HepG2 (cell line): ENCODE measurements at regions not wholly inside any gene's neighbourhood (a gene's known extent, or its start where the extent isn't known, plus 50 kb on each side); places are given as distances from the start of the nearest gene placed in this dataset.

Experiments used
- ATAC-seq: fragments of 200-7000 bp; cut with Tn5 transposase; 3 replicates; pipeline ENCODE4 v1.9.1; 2020; ENCODE audit warnings: mild to moderate bottlenecking, moderate library complexity
- BruUV-seq: library from RNA; stranded (reverse); fragments of 400-500 nt; replicated peaks from 2 replicates; lab custom pipeline; 2021; lab: Mats Ljungman, UMichigan
- CTCF ChIA-PET: fragments of 300-600 bp; formaldehyde crosslinking; extraction: SDS; loops from one replicate; lab custom pipeline; 2021; ENCODE audit warnings: low total read pairs, inconsistent platforms, low intra/inter-chr PET ratio; lab: Yijun Ruan, JAX
- POLR2A ChIA-PET: fragments of 350-600 bp; sonication (Branson Sonifier 250); formaldehyde crosslinking; loops from one replicate; lab custom pipeline; 2020; ENCODE audit warnings: antibody characterized with exemption, inconsistent platforms; lab: Yijun Ruan, JAX
- DNase-seq: peaks from one replicate; pipeline ENCODE4 v3.0.0-alpha.2; 2015; ENCODE audit warnings: low spot score
- FAIRE-seq: peaks from 3 replicates; lab custom pipeline; 2011; peaks lifted over from hg19 to GRCh38; lab: Jason Lieb, UNC
- H2AFZ ChIP-seq: one replicate; pipeline ENCODE4 v1.6.1; 2011; ENCODE audit warnings: low read length, inconsistent platforms
- H3K27ac ChIP-seq: fragments of 300-600 bp; 3 replicates; pipeline ENCODE4 v1.8.0; 2011; ENCODE audit warnings: mixed run types, mild to moderate bottlenecking, mixed read lengths, low read length, inconsistent platforms; ENCODE audit not compliant: insufficient read depth; ENCODE audit errors: extremely low read length
- H3K27me3 ChIP-seq, 2 experiments: fragments of 200-600 bp in 1 of 2; 2 replicates in 1 of 2; 3 replicates in 1 of 2; pipeline versions ENCODE4 v1.6.0 to v1.8.0; 2011; ENCODE audit warnings: low read length in 2 of 2, mild to moderate bottlenecking in 2 of 2, moderate library complexity in 2 of 2, inconsistent platforms in 1 of 2; ENCODE audit not compliant: insufficient read depth in 2 of 2, control insufficient read depth in 1 of 2
- H3K36me3 ChIP-seq, 2 experiments: fragments of 200-600 bp in 1 of 2; replicated peaks in 1 of 2; 2 replicates in 1 of 2; 3 replicates in 1 of 2; pipeline versions ENCODE4 v1.5.1 to v1.8.0; 2011; ENCODE audit warnings: low read length in 2 of 2, inconsistent platforms in 1 of 2; ENCODE audit not compliant: insufficient read depth in 2 of 2, control insufficient read depth in 1 of 2
- H3K4me1 ChIP-seq: 2 replicates; pipeline ENCODE4 v1.5.1; 2012; ENCODE audit warnings: low read length, inconsistent platforms; ENCODE audit not compliant: insufficient read depth
- H3K4me2 ChIP-seq: 2 replicates; pipeline ENCODE4 v1.6.0; 2011; ENCODE audit warnings: low read depth, low read length, inconsistent platforms
- H3K4me3 ChIP-seq, 3 experiments: fragments of 200-600 bp in 1 of 3; sonication (generic), shearing (Covaris generic) in 1 of 3; replicated peaks in 1 of 3; 2 replicates each; pipeline ENCODE4 v1.5.1; 2011 to 2016; ENCODE audit warnings: low read length in 3 of 3, inconsistent platforms in 2 of 3, low read depth in 2 of 3, mild to moderate bottlenecking in 2 of 3, control low read depth in 1 of 3, mixed read lengths in 1 of 3; ENCODE audit not compliant: insufficient read depth in 1 of 3
- H3K79me2 ChIP-seq: one replicate; pipeline ENCODE4 v1.6.1; 2011; ENCODE audit warnings: low read length, inconsistent platforms; ENCODE audit not compliant: insufficient read depth
- H3K9ac ChIP-seq: 2 replicates; pipeline ENCODE4 v1.6.0; 2011; ENCODE audit warnings: mild to moderate bottlenecking, low read depth, low read length, inconsistent platforms; ENCODE audit not compliant: insufficient read depth
- H3K9me3 ChIP-seq: 2 replicates; pipeline ENCODE4 v1.5.1; 2012; ENCODE audit warnings: mild to moderate bottlenecking, low read length
- H4K20me1 ChIP-seq: 2 replicates; pipeline ENCODE4 v1.6.0; 2011; ENCODE audit warnings: inconsistent platforms, mild to moderate bottlenecking, low read length, moderate library complexity; ENCODE audit not compliant: insufficient read depth
- BRD4 ChIP-seq: sonication (generic); formaldehyde crosslinking; IDR thresholded peaks from 2 replicates; pipeline ENCODE4 v1.4.0; 2020; ENCODE audit warnings: missing genetic modification reagents
- KMT2A ChIP-seq: sonication (generic); formaldehyde crosslinking; IDR thresholded peaks from 2 replicates; pipeline ENCODE4 v1.4.0; 2020; ENCODE audit warnings: missing genetic modification reagents
- TEF ChIP-seq: sonication (generic); formaldehyde crosslinking; IDR thresholded peaks from 2 replicates; pipeline ENCODE4 v1.5.0; 2020; ENCODE audit warnings: missing genetic modification reagents
- THAP8 ChIP-seq: sonication (generic); formaldehyde crosslinking; IDR thresholded peaks from 2 replicates; pipeline ENCODE4 v1.5.1; 2020; ENCODE audit warnings: missing genetic modification reagents, mild to moderate bottlenecking, borderline replicate concordance
- ZNF34 ChIP-seq: sonication (generic); formaldehyde crosslinking; IDR thresholded peaks from 2 replicates; pipeline ENCODE4 v1.4.0; 2020; ENCODE audit warnings: mild to moderate bottlenecking, missing genetic modification reagents, borderline replicate concordance
- ZNF441 ChIP-seq: sonication (generic); formaldehyde crosslinking; IDR thresholded peaks from 2 replicates; pipeline ENCODE4 v1.7.0; 2021; ENCODE audit warnings: missing genetic modification reagents, borderline replicate concordance
- ZNF512B ChIP-seq: sonication (generic); formaldehyde crosslinking; IDR thresholded peaks from 2 replicates; pipeline ENCODE4 v1.5.1; 2020; ENCODE audit warnings: missing genetic modification reagents, mild to moderate bottlenecking, borderline replicate concordance
- ZNF674 ChIP-seq: sonication (generic); formaldehyde crosslinking; IDR thresholded peaks from 2 replicates; pipeline ENCODE4 v1.5.0; 2020; ENCODE audit warnings: low read depth, mild to moderate bottlenecking, missing genetic modification reagents
- ZNF678 ChIP-seq: sonication (generic); formaldehyde crosslinking; IDR thresholded peaks from 2 replicates; pipeline ENCODE4 v1.4.0; 2020; ENCODE audit warnings: mild to moderate bottlenecking, missing genetic modification reagents
- ZNF749 ChIP-seq: sonication (generic); formaldehyde crosslinking; IDR thresholded peaks from 2 replicates; pipeline ENCODE4 v1.8.0; 2022; ENCODE audit warnings: mild to moderate bottlenecking, missing genetic modification reagents, moderate library complexity, borderline replicate concordance
- ZNF772 ChIP-seq: sonication (generic); formaldehyde crosslinking; IDR thresholded peaks from 2 replicates; pipeline ENCODE4 v1.5.0; 2020; ENCODE audit warnings: mild to moderate bottlenecking, missing genetic modification reagents
- ZSCAN20 ChIP-seq: sonication (generic); formaldehyde crosslinking; IDR thresholded peaks from 2 replicates; pipeline ENCODE4 v1.4.0; 2020; ENCODE audit warnings: missing genetic modification reagents, mild to moderate bottlenecking, borderline replicate concordance
- ZSCAN25 ChIP-seq: sonication (generic); formaldehyde crosslinking; IDR thresholded peaks from 2 replicates; pipeline ENCODE4 v1.8.0; 2022; ENCODE audit warnings: mild to moderate bottlenecking, missing genetic modification reagents
- WGBS: methylation state at CpG from one replicate; pipeline ENCODE4 v1.1.6; 2017; ENCODE audit warnings: low lambda C conversion rate; 5-methylcytosine and 5-hydroxymethylcytosine counted together
- in situ Hi-C: cut with HindIII; loops from 2 replicates; pipeline ENCODE4 v1.10.0; 2017; ENCODE audit warnings: low pct_unique_long_range_greater_than_20kb; ENCODE audit not compliant: extremely low pct_ligation_motif_present
- intact Hi-C: fragments of 100-400 bp; cut with micrococcal nuclease; formaldehyde crosslinking; loops from one replicate; pipeline ENCODE4 v1.10.0; 2022; ENCODE audit not compliant: unreplicated experiment
- TF ChIP-seq, protein P1 (sequence below): IDR thresholded peaks from 2 replicates; pipeline ENCODE4 v1.6.1; 2016; ENCODE audit warnings: low read depth, missing genetic modification reagents, missing compliant biosample characterization

DNA sequence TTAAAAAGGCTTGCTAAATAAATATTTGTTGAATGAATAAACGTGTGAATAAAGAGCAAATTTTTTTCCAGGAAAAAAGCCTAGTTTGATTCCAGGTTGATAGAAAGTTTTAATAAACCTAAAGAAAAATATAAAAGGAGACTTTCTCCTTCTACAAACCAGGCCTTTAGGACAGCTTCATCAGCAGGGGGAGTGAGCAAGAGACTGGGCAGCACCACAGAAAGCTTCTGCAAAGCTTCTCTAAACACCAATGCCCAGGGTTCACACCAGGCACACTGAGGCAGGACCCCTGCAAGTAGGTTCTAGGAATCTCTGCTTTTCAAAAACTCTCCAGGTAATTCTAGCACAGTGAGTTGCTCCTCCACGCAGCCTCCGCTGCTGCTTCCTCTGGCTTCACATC, 66.4 kb upstream of the SEC61G start:
- in situ Hi-C loops = no loop called here
- TF ChIP-seq, protein P1, sequence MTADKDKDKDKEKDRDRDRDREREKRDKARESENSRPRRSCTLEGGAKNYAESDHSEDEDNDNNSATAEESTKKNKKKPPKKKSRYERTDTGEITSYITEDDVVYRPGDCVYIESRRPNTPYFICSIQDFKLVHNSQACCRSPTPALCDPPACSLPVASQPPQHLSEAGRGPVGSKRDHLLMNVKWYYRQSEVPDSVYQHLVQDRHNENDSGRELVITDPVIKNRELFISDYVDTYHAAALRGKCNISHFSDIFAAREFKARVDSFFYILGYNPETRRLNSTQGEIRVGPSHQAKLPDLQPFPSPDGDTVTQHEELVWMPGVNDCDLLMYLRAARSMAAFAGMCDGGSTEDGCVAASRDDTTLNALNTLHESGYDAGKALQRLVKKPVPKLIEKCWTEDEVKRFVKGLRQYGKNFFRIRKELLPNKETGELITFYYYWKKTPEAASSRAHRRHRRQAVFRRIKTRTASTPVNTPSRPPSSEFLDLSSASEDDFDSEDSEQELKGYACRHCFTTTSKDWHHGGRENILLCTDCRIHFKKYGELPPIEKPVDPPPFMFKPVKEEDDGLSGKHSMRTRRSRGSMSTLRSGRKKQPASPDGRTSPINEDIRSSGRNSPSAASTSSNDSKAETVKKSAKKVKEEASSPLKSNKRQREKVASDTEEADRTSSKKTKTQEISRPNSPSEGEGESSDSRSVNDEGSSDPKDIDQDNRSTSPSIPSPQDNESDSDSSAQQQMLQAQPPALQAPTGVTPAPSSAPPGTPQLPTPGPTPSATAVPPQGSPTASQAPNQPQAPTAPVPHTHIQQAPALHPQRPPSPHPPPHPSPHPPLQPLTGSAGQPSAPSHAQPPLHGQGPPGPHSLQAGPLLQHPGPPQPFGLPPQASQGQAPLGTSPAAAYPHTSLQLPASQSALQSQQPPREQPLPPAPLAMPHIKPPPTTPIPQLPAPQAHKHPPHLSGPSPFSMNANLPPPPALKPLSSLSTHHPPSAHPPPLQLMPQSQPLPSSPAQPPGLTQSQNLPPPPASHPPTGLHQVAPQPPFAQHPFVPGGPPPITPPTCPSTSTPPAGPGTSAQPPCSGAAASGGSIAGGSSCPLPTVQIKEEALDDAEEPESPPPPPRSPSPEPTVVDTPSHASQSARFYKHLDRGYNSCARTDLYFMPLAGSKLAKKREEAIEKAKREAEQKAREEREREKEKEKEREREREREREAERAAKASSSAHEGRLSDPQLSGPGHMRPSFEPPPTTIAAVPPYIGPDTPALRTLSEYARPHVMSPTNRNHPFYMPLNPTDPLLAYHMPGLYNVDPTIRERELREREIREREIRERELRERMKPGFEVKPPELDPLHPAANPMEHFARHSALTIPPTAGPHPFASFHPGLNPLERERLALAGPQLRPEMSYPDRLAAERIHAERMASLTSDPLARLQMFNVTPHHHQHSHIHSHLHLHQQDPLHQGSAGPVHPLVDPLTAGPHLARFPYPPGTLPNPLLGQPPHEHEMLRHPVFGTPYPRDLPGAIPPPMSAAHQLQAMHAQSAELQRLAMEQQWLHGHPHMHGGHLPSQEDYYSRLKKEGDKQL = no peak
- no peak for TF ChIP-seq ZNF749
- TF ChIP-seq ZNF678 = no peak
- no peak for TF ChIP-seq TEF (CRISPR knock-in tag)
- no peak for TF ChIP-seq ZNF674 (CRISPR knock-in tag)
- TF ChIP-seq THAP8 = no peak
- TF ChIP-seq ZNF772 (CRISPR knock-in tag) = no peak
- TF ChIP-seq KMT2A = no peak
- no peak for TF ChIP-seq ZSCAN20
- TF ChIP-seq BRD4 (CRISPR knock-in tag) = no peak
- no peak for TF ChIP-seq ZNF512B (CRISPR knock-in tag)
- no peak for TF ChIP-seq ZNF441
- TF ChIP-seq ZSCAN25 (CRISPR knock-in tag) = no peak
- TF ChIP-seq ZNF34 (CRISPR knock-in tag) = no peak
- Histone ChIP-seq H3K27me3 (no peaks in the 10 kb centered on the region; a peak in 1 of 5 replicates), H4K20me1 (no peaks in the 10 kb centered on the region), H2AFZ (no peak overlapping the region), H3K4me3 (no peak overlapping the region), H3K4me2 (no peak overlapping the region), H3K36me3 (no peaks in the 10 kb centered on the region), H3K79me2 (no peaks in the 10 kb centered on the region), H3K9ac (no peak overlapping the region), H3K4me1 (no peaks in the 10 kb centered on the region), H3K9me3 (no peaks in the 10 kb centered on the region), H3K27ac (no peak overlapping the region)
- intact Hi-C loops = no loop called here
- ATAC-seq = no peak
- no peak for FAIRE-seq
- DNase-seq = no peak
- 35% methylated on average over 3 of the region's 3 CpGs for WGBS
- BruUV-seq = no TSS peak
- ChIA-PET CTCF (no interaction called here), POLR2A (no interaction called here)
